ENCODE measurements at regions not wholly inside any gene's neighbourhood (a gene's known extent, or its start where the extent isn't known, plus 50 kb on each side); places are given as distances from the start of the nearest gene placed in this dataset.

- H3K4me3 ChIP-seq (ENCODE audit: low read depth, low read length): no peak overlapping the region
- no peak for TF ChIP-seq CTCF (IDR thresholded peaks at IDR 0.05; ENCODE audit: low read depth, low read length)
Observed at GRCh38 chr18:44107187-44107586, 573.5 kb upstream of the SETBP1 start.

GRCh38 chr18:44111337-44111736 is 569.4 kb upstream of the SETBP1 start:
- no peak overlapping the region for H3K4me3 ChIP-seq (ENCODE audit: low read depth, low read length)
- no peak for TF ChIP-seq CTCF (IDR thresholded peaks at IDR 0.05; ENCODE audit: low read depth, low read length)

- no peak for TF ChIP-seq CTCF (IDR thresholded peaks at IDR 0.05; ENCODE audit: low read depth, low read length)
Observed at GRCh38 chr18:44117821-44118220, 562.9 kb upstream of the SETBP1 start.

GRCh38 chr18:44119607-44120006 is 561.1 kb upstream of the SETBP1 start:
- no peak for TF ChIP-seq CTCF (IDR thresholded peaks at IDR 0.05; ENCODE audit: low read depth, low read length)
- H3K4me3 ChIP-seq (ENCODE audit: low read depth, low read length): no peak overlapping the region

More at GRCh38 chr18:44117821-44118220, 562.9 kb upstream of the SETBP1 start:
- no peak overlapping the region for H3K4me3 ChIP-seq (ENCODE audit: low read depth, low read length)

- H3K4me3 ChIP-seq (ENCODE audit: low read depth, low read length): no peak overlapping the region
- no peak for TF ChIP-seq CTCF (IDR thresholded peaks at IDR 0.05; ENCODE audit: low read depth, low read length)
Observed at GRCh38 chr18:44123743-44124142, 556.9 kb upstream of the SETBP1 start.

- no peak for TF ChIP-seq CTCF (IDR thresholded peaks at IDR 0.05; ENCODE audit: low read depth, low read length)
- no peak overlapping the region for H3K4me3 ChIP-seq (ENCODE audit: low read depth, low read length)
Observed at GRCh38 chr18:44125446-44125845, 555.2 kb upstream of the SETBP1 start.

- no peak overlapping the region for H3K4me3 ChIP-seq (ENCODE audit: low read depth, low read length)
- no peak for TF ChIP-seq CTCF (IDR thresholded peaks at IDR 0.05; ENCODE audit: low read depth, low read length)
Observed at GRCh38 chr18:44126598-44126997, 554.1 kb upstream of the SETBP1 start.
